ENCODE measurements at regions not wholly inside any gene's neighbourhood (a gene's known extent, or its start where the extent isn't known, plus 50 kb on each side); places are given as distances from the start of the nearest gene placed in this dataset.

- TF ChIP-seq CTCF (IDR thresholded peaks at IDR 0.05; ENCODE audit: low read length): no peak
- TF ChIP-seq EZH2 (optimal IDR thresholded peaks at IDR 0.05; ENCODE audit: low read depth, low read length): no peak
- no peak for TF ChIP-seq EZH2phosphoT487 (IDR thresholded peaks at IDR 0.05; ENCODE audit: low read length)
These were observed 1815.6 kb upstream of the LRRTM1 start for GRCh38 chr2:82120115-82120514.
